Astrocyte (in vitro differentiated cells and primary cell): ENCODE measurements at regions not wholly inside any gene's neighbourhood (a gene's known extent, or its start where the extent isn't known, plus 50 kb on each side); places are given as distances from the start of the nearest gene placed in this dataset.

Source experiments
- DNase-seq: peaks from one replicate; pipeline ENCODE4 v3.0.0-alpha.2; 2010; ENCODE audit warnings: low read depth
- FAIRE-seq: peaks from 2 replicates; lab custom pipeline; 2011; peaks lifted over from hg19 to GRCh38; lab: Jason Lieb, UNC
- H2AFZ ChIP-seq: 2 replicates; pipeline ENCODE4 v1.6.0; 2012; ENCODE audit warnings: low read depth, low read length, inconsistent platforms
- H3K27ac ChIP-seq: 2 replicates; pipeline ENCODE4 v1.5.1; 2011; ENCODE audit warnings: low read depth, low read length, inconsistent platforms
- H3K27me3 ChIP-seq: 2 replicates; pipeline ENCODE4 v1.6.0; 2011; ENCODE audit warnings: low read length, inconsistent platforms; ENCODE audit not compliant: insufficient read depth
- H3K36me3 ChIP-seq: 2 replicates; pipeline ENCODE4 v1.5.1; 2011; ENCODE audit warnings: low read length, inconsistent platforms; ENCODE audit not compliant: insufficient read depth
- H3K4me1 ChIP-seq: 2 replicates; pipeline ENCODE4 v1.5.1; 2011; ENCODE audit warnings: low read length, inconsistent platforms; ENCODE audit not compliant: insufficient read depth
- H3K4me2 ChIP-seq: 2 replicates; pipeline ENCODE4 v1.6.0; 2012; ENCODE audit warnings: low read length, inconsistent platforms
- H3K4me3 ChIP-seq: 2 replicates; pipeline ENCODE4 v1.5.1; 2011; ENCODE audit warnings: low read depth, mild to moderate bottlenecking, low read length, inconsistent platforms; ENCODE audit not compliant: insufficient read depth
- H3K79me2 ChIP-seq: 2 replicates; pipeline ENCODE4 v1.6.0; 2012; ENCODE audit warnings: mild to moderate bottlenecking, low read length, inconsistent platforms; ENCODE audit not compliant: insufficient read depth
- H3K9ac ChIP-seq: 2 replicates; pipeline ENCODE4 v1.6.0; 2012; ENCODE audit warnings: mild to moderate bottlenecking, low read length, inconsistent platforms
- H3K9me3 ChIP-seq: 2 replicates; pipeline ENCODE4 v1.5.1; 2012; ENCODE audit warnings: low read depth, mild to moderate bottlenecking, low read length, inconsistent platforms; ENCODE audit not compliant: insufficient read depth
- H4K20me1 ChIP-seq: 2 replicates; pipeline ENCODE4 v1.6.0; 2012; ENCODE audit warnings: low read length, inconsistent platforms; ENCODE audit not compliant: insufficient read depth
- H3K27ac Mint-ChIP-seq: one replicate; pipeline ENCODE4 v1.8.0; 2021; ENCODE audit warnings: mild to moderate bottlenecking, mixed read lengths; ENCODE audit not compliant: unreplicated experiment
- H3K27me3 Mint-ChIP-seq: one replicate; pipeline ENCODE4 v1.8.0; 2021; ENCODE audit warnings: low read depth, mixed read lengths; ENCODE audit not compliant: unreplicated experiment
- H3K36me3 Mint-ChIP-seq: one replicate; pipeline ENCODE4 v1.8.0; 2021; ENCODE audit warnings: low read depth, mixed read lengths; ENCODE audit not compliant: unreplicated experiment
- H3K4me1 Mint-ChIP-seq: one replicate; pipeline ENCODE4 v1.8.0; 2021; ENCODE audit warnings: low read depth, mixed read lengths; ENCODE audit not compliant: unreplicated experiment
- H3K4me3 Mint-ChIP-seq: one replicate; pipeline ENCODE4 v1.8.0; 2021; ENCODE audit warnings: mild to moderate bottlenecking, moderate library complexity, mixed read lengths; ENCODE audit not compliant: unreplicated experiment
- H3K9me3 Mint-ChIP-seq: one replicate; pipeline ENCODE4 v1.8.0; 2021; ENCODE audit warnings: mild to moderate bottlenecking, mixed read lengths; ENCODE audit not compliant: unreplicated experiment
- EZH2 ChIP-seq: IDR thresholded peaks from 2 replicates; pipeline ENCODE4 v1.6.1; 2012; ENCODE audit warnings: mild to moderate bottlenecking, low read length, inconsistent platforms; ENCODE audit not compliant: insufficient read depth
- TF ChIP-seq, protein P1 (sequence below): IDR thresholded peaks from 2 replicates; pipeline ENCODE4 v1.5.1; 2011; ENCODE audit warnings: low read depth, mild to moderate bottlenecking, inconsistent platforms, low read length, moderate library complexity; ENCODE audit not compliant: insufficient read depth

DNA sequence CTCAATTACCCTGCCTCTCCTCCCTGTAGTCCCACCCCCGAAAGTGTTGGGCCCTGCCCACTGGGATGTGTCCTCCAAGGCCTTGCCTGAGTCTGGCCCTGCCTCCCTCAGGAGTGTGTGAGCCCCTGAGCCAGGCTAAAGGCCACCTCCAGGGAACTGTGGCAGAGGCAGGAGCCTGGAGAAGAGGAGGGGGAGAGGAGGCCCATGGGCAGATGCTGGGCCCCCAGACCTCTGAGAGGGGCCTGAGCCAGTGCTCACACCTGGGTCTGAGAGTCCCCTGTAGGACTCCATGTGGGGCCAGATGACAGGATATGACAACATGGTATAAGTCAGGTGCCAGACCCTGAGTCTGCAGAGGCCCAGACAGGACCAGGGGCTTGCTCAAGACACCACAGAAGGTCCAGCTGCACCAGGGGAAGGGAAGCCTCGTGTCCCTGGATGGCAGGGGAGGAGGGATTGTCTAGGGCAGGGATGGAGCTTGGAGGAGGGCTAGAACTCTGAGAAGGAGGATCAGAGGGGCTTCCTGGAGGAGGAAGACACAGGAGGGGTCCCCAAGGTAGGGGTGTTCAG, 217.9 kb downstream of the TBC1D2B start:
- no peaks in the 10 kb centered on the region for H3K36me3 ChIP-seq
- H3K4me3 ChIP-seq, result no peak overlapping the region
- Mint-ChIP-seq H3K27ac (no peak overlapping the region), H3K27me3 (peaks cover 38% of the 10 kb centered on the region), H3K4me1 (peaks cover 11% of the 10 kb centered on the region), H3K36me3 (no peaks in the 10 kb centered on the region), H3K4me3 (no peak overlapping the region), H3K9me3 (no peaks in the 10 kb centered on the region)
- no peak overlapping the region for H3K9ac ChIP-seq
- no peaks in the 10 kb centered on the region for H4K20me1 ChIP-seq
- H3K4me1 ChIP-seq, result no peaks in the 10 kb centered on the region
- H3K79me2 ChIP-seq, result no peaks in the 10 kb centered on the region
- TF ChIP-seq, protein P1, sequence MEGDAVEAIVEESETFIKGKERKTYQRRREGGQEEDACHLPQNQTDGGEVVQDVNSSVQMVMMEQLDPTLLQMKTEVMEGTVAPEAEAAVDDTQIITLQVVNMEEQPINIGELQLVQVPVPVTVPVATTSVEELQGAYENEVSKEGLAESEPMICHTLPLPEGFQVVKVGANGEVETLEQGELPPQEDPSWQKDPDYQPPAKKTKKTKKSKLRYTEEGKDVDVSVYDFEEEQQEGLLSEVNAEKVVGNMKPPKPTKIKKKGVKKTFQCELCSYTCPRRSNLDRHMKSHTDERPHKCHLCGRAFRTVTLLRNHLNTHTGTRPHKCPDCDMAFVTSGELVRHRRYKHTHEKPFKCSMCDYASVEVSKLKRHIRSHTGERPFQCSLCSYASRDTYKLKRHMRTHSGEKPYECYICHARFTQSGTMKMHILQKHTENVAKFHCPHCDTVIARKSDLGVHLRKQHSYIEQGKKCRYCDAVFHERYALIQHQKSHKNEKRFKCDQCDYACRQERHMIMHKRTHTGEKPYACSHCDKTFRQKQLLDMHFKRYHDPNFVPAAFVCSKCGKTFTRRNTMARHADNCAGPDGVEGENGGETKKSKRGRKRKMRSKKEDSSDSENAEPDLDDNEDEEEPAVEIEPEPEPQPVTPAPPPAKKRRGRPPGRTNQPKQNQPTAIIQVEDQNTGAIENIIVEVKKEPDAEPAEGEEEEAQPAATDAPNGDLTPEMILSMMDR, result no peak
- TF ChIP-seq EZH2, result no peak
- DNase-seq (no peak), FAIRE-seq (no peak)
- H3K4me2 ChIP-seq, result no peak overlapping the region
- H3K9me3 ChIP-seq, result no peaks in the 10 kb centered on the region
- H2AFZ ChIP-seq, result no peak overlapping the region
- H3K27ac ChIP-seq, result no peak overlapping the region
- peaks cover 5% of the 10 kb centered on the region for H3K27me3 ChIP-seq

DNA sequence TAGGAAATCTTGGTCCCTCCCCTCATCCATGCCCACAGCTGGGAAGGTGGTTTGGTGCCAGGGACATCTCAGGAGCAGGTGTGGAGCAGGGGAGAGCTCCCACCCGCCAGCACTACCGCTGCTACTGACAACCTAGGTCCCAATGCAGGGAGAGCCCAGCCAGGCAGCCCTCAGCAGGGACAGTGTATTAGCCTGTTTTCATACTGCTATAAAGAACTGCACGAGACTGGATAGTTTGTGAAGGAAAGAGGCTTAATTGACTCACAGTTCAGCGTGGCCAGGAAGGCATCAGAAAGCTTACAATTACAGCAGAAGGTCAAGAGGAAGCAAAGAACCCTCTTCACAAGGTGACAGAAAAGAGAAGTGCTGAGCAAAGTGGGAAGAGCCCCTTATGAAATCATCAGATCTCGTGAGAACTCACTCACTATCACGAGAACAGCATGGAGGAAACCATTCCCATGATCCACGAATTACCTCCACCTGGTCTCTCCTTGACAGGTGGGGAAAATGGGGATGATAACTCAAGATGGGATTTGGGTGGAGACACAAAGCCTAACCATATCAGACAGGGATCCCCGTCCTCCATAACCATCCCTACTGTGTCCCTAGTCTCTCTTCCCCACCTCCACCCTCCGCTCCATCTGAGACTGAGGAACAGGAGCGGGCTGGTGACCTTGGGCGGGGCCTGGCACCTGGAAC, 218.6 kb downstream of the TBC1D2B start:
- TF ChIP-seq, protein P1, result no peak
- TF ChIP-seq EZH2, result no peak
- peaks cover 7% of the 10 kb centered on the region for H3K4me1 Mint-ChIP-seq
- Histone ChIP-seq H3K4me1 (no peaks in the 10 kb centered on the region), H3K27ac (no peak overlapping the region), H3K9ac (no peak overlapping the region), H3K4me2 (no peak overlapping the region), H3K36me3 (no peaks in the 10 kb centered on the region), H2AFZ (no peak overlapping the region), H3K9me3 (no peaks in the 10 kb centered on the region), H3K79me2 (no peaks in the 10 kb centered on the region), H4K20me1 (no peaks in the 10 kb centered on the region), H3K4me3 (no peak overlapping the region), H3K27me3 (peaks cover 5% of the 10 kb centered on the region)
- no peak overlapping the region for H3K27ac Mint-ChIP-seq
- no peak for DNase-seq
- peaks cover 38% of the 10 kb centered on the region for H3K27me3 Mint-ChIP-seq
- no peaks in the 10 kb centered on the region for H3K36me3 Mint-ChIP-seq
- no peaks in the 10 kb centered on the region for H3K9me3 Mint-ChIP-seq
- no peak for FAIRE-seq
- H3K4me3 Mint-ChIP-seq, result no peak overlapping the region

DNA sequence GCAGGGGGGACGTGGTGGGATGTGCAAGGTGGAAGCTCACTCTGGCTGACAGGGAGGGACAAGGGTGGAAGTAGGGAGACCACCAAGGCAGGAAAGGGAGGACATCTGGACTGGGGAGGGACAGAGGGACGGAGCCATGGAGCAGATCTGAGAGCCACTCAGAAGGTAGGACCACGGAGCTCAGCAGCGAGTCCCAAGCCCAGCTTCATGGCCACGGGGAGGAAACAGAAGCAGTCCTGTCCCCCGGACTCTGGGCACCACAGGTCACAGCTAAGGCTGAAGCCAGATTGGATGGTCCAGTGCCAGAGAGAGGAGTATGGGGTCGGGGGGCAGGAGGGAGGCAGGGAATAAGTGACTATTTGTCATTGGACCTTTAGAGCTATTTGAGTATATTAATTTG, 220.1 kb downstream of the TBC1D2B start:
- peaks cover 42% of the 10 kb centered on the region for H3K27me3 Mint-ChIP-seq
- no peak overlapping the region for H2AFZ ChIP-seq
- no peak overlapping the region for H3K27ac ChIP-seq
- no peaks in the 10 kb centered on the region for H4K20me1 ChIP-seq
- H3K27ac Mint-ChIP-seq, result no peak overlapping the region
- DNase-seq (no peak), FAIRE-seq (no peak)
- H3K9ac ChIP-seq, result no peak overlapping the region
- no peaks in the 10 kb centered on the region for H3K36me3 ChIP-seq
- no peak for TF ChIP-seq EZH2
- TF ChIP-seq, protein P1, result no peak
- H3K4me1 Mint-ChIP-seq, result peaks cover 1% of the 10 kb centered on the region
- no peaks in the 10 kb centered on the region for H3K36me3 Mint-ChIP-seq
- H3K9me3 ChIP-seq, result no peaks in the 10 kb centered on the region
- peaks cover 14% of the 10 kb centered on the region for H3K27me3 ChIP-seq
- H3K4me1 ChIP-seq, result no peaks in the 10 kb centered on the region
- no peak overlapping the region for H3K4me3 Mint-ChIP-seq
- H3K9me3 Mint-ChIP-seq, result no peaks in the 10 kb centered on the region
- no peak overlapping the region for H3K4me2 ChIP-seq
- no peak overlapping the region for H3K4me3 ChIP-seq
- H3K79me2 ChIP-seq, result no peaks in the 10 kb centered on the region
